OCI-LY7 (cell line): ENCODE measurements at regions not wholly inside any gene's neighbourhood (a gene's known extent, or its start where the extent isn't known, plus 50 kb on each side); places are given as distances from the start of the nearest gene placed in this dataset.

Experiments used
- BruUV-seq: library from RNA; stranded (reverse); fragments of 400-500 nt; replicated peaks from 2 replicates; lab custom pipeline; 2021; lab: Mats Ljungman, UMichigan
- CTCF ChIA-PET: fragments of 300-600 bp; sonication (Branson Sonifier 250); formaldehyde crosslinking; loops from one replicate; lab custom pipeline; 2022; ENCODE audit warnings: antibody characterized with exemption; ENCODE audit not compliant: unreplicated experiment; lab: Charles Lee
- POLR2A ChIA-PET: fragments of 300-600 bp; sonication (Branson Sonifier 250); formaldehyde crosslinking; loops from one replicate; lab custom pipeline; 2022; ENCODE audit warnings: antibody characterized with exemption; lab: Charles Lee
- DNase-seq: peaks from one replicate; pipeline ENCODE4 v3.0.0-alpha.2; 2015; ENCODE audit warnings: low spot score
- H2AFZ ChIP-seq: fragments of 200-600 bp; sonication (generic), shearing (Covaris generic); 2 replicates; pipeline ENCODE4 v1.6.1; 2014; ENCODE audit warnings: mild to moderate bottlenecking, antibody characterized with exemption, low read length, moderate library complexity
- H3K27ac ChIP-seq: fragments of 200-600 bp; sonication (generic); 2 replicates; pipeline ENCODE4 v1.5.1; 2014; ENCODE audit warnings: mixed run types, low read depth, mild to moderate bottlenecking, moderate library complexity, low read length, inconsistent platforms; ENCODE audit not compliant: poor library complexity, severe bottlenecking
- H3K36me3 ChIP-seq: fragments of 200-600 bp; sonication (generic); 2 replicates; pipeline ENCODE4 v1.6.1; 2014; ENCODE audit warnings: mild to moderate bottlenecking, antibody characterized with exemption, low read length, moderate library complexity, mixed read lengths; ENCODE audit not compliant: insufficient read depth
- H3K4me1 ChIP-seq: fragments of 200-600 bp; sonication (generic); 2 replicates; pipeline ENCODE4 v1.5.1; 2014; ENCODE audit warnings: mild to moderate bottlenecking, low read length; ENCODE audit not compliant: insufficient read depth, poor library complexity, severe bottlenecking
- H3K4me2 ChIP-seq: fragments of 200-600 bp; sonication (generic); 2 replicates; pipeline ENCODE4 v1.6.1; 2014; ENCODE audit warnings: mild to moderate bottlenecking, low read length
- H3K4me3 ChIP-seq: fragments of 200-600 bp; sonication (generic); 2 replicates; pipeline ENCODE4 v1.5.1; 2014; ENCODE audit warnings: mild to moderate bottlenecking, low read depth, low read length; ENCODE audit not compliant: poor library complexity, severe bottlenecking
- H3K79me2 ChIP-seq: fragments of 200-600 bp; sonication (generic); 2 replicates; pipeline ENCODE4 v1.6.1; 2016; ENCODE audit warnings: low read depth, mild to moderate bottlenecking, low read length, moderate library complexity, mixed read lengths; ENCODE audit not compliant: insufficient read depth
- H3K9me2 ChIP-seq: fragments of 200-600 bp; sonication (generic); 2 replicates; pipeline ENCODE4 v1.6.1; 2016; ENCODE audit warnings: mild to moderate bottlenecking, low read length, mixed read lengths; ENCODE audit not compliant: insufficient read depth
- H3K9me3 ChIP-seq: fragments of 200-600 bp; sonication (generic); 2 replicates; pipeline ENCODE4 v1.6.1; 2014; ENCODE audit warnings: mild to moderate bottlenecking, mixed run types, low read length, mixed read lengths
- H4K20me1 ChIP-seq: fragments of 200-600 bp; sonication (generic); 2 replicates; pipeline ENCODE4 v1.6.1; 2014; ENCODE audit warnings: mild to moderate bottlenecking, antibody characterized with exemption, low read length, moderate library complexity, mixed read lengths; ENCODE audit not compliant: insufficient read depth
- CTCF ChIP-seq: fragments of 200-600 bp; sonication (generic); conservative IDR thresholded peaks from 2 replicates; pipeline ENCODE4 v1.5.1; 2014; ENCODE audit warnings: mild to moderate bottlenecking, antibody characterized with exemption, low read length, moderate library complexity, mixed read lengths
- EZH2phosphoT487 ChIP-seq: fragments of 200-600 bp; sonication (generic); IDR thresholded peaks from 2 replicates; pipeline ENCODE4 v1.6.1; 2018; ENCODE audit warnings: low read depth, borderline replicate concordance, mild to moderate bottlenecking, mixed run types, antibody characterized with exemption, low read length, moderate library complexity, mixed read lengths
- intact Hi-C: fragments of 100-400 bp; cut with micrococcal nuclease; formaldehyde crosslinking; loops from one replicate; pipeline ENCODE4 v1.10.0; 2022; ENCODE audit not compliant: unreplicated experiment

- Histone ChIP-seq H2AFZ (no peak overlapping the region), H3K9me2 (no peaks in the 10 kb centered on the region), H3K4me3 (no peak overlapping the region), H4K20me1 (no peaks in the 10 kb centered on the region), H3K27ac (no peak overlapping the region), H3K4me2 (no peak overlapping the region), H3K79me2 (no peaks in the 10 kb centered on the region), H3K9me3 (no peaks in the 10 kb centered on the region), H3K4me1 (no peaks in the 10 kb centered on the region), H3K36me3 (no peaks in the 10 kb centered on the region)
- intact Hi-C loops: no loop called here
- POLR2A ChIA-PET: no interaction called here
- CTCF ChIA-PET: no interaction called here
- BruUV-seq: no TSS peak
- DNase-seq: no peak
- no peak for TF ChIP-seq CTCF
- no peak for TF ChIP-seq EZH2phosphoT487
These were observed 880.3 kb upstream of the ACVR2A start for GRCh38 chr2:146964494-146964893.

GRCh38 chr2:146954544-146954943 is 890.3 kb upstream of the ACVR2A start:
- Histone ChIP-seq H2AFZ (no peak overlapping the region), H3K9me3 (no peaks in the 10 kb centered on the region), H3K9me2 (no peaks in the 10 kb centered on the region), H4K20me1 (no peaks in the 10 kb centered on the region), H3K27ac (no peak overlapping the region), H3K4me1 (no peaks in the 10 kb centered on the region), H3K79me2 (no peaks in the 10 kb centered on the region), H3K4me2 (no peak overlapping the region), H3K4me3 (no peak overlapping the region), H3K36me3 (no peaks in the 10 kb centered on the region)
- no TSS peak for BruUV-seq
- intact Hi-C loops: no loop called here
- CTCF ChIA-PET: no interaction called here
- no peak for TF ChIP-seq CTCF
- no peak for TF ChIP-seq EZH2phosphoT487
- POLR2A ChIA-PET: no interaction called here
- no peak for DNase-seq

DNA sequence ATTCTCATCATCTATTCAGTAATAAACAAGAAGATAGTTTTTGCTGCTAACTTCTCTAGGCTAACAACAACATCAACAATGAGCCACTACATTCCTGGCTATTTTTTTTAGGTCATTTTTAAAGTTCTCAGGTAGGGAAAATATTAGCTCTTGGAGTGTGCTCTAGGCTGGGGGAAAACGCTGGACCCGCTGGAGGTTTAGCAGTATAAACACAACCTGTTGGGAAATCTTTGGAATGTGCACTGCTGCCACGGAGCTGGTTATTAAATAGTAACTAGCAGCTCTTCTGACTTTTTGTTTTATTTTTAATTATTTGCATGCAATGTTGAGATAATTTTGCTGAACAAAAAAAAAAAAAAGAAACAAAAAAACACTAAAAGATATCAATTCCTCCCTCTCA is 892.1 kb upstream of the ACVR2A start:
- TF ChIP-seq CTCF: no peak
- no peak for TF ChIP-seq EZH2phosphoT487
- ChIA-PET CTCF (no interaction called here), POLR2A (interaction anchor here (0.6 to 0.8 kb wide), 5 partner anchors 10 to 481 kb away, joined by 3 to 4 read pairs (median 3); no protein-coding TSS in a partner anchor)
- Histone ChIP-seq H2AFZ (no peak overlapping the region), H3K79me2 (no peaks in the 10 kb centered on the region), H3K9me3 (no peaks in the 10 kb centered on the region), H4K20me1 (no peaks in the 10 kb centered on the region), H3K4me1 (no peaks in the 10 kb centered on the region), H3K9me2 (no peaks in the 10 kb centered on the region), H3K4me3 (no peak overlapping the region), H3K36me3 (no peaks in the 10 kb centered on the region), H3K4me2 (no peak overlapping the region), H3K27ac (no peak overlapping the region)
- intact Hi-C loops: no loop called here
- no TSS peak for BruUV-seq
- no peak for DNase-seq
